PC-3 (cell line): ENCODE measurements at regions not wholly inside any gene's neighbourhood (a gene's known extent, or its start where the extent isn't known, plus 50 kb on each side); places are given as distances from the start of the nearest gene placed in this dataset.

Source experiments
- EZH2 ChIP-seq: fragments of 300-600 bp; sonication (generic); IDR thresholded peaks from one replicate; pipeline ENCODE4 v1.6.1; 2017; ENCODE audit warnings: antibody characterized with exemption, mild to moderate bottlenecking, low read length; ENCODE audit not compliant: unreplicated experiment
- TF ChIP-seq, protein P1 (sequence below): fragments of 300-600 bp; sonication (generic); conservative IDR thresholded peaks from 2 replicates; pipeline ENCODE4 v1.5.1; 2017; ENCODE audit warnings: antibody characterized with exemption, low read depth, mild to moderate bottlenecking, low read length

DNA sequence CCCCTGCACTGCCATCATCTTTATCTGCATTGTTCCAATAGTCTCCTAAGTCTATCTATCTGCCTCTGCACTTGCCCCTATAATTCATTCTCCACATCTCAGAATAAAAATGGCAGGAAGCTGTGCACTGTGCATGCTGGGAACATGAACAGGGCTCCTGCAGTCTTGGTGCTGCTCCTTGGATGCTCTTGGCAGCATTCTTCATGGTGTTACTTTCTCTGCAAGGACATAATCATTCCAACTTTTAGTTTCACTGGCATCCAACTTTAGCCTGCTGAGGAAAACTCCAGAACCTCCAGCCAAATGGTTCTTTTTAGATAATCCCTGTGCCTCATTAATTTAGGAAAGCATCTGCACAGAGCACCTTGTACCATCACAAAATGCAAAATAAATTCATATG lies 208.3 kb downstream of the STK31 start:
- TF ChIP-seq EZH2 = no peak
- TF ChIP-seq, protein P1, sequence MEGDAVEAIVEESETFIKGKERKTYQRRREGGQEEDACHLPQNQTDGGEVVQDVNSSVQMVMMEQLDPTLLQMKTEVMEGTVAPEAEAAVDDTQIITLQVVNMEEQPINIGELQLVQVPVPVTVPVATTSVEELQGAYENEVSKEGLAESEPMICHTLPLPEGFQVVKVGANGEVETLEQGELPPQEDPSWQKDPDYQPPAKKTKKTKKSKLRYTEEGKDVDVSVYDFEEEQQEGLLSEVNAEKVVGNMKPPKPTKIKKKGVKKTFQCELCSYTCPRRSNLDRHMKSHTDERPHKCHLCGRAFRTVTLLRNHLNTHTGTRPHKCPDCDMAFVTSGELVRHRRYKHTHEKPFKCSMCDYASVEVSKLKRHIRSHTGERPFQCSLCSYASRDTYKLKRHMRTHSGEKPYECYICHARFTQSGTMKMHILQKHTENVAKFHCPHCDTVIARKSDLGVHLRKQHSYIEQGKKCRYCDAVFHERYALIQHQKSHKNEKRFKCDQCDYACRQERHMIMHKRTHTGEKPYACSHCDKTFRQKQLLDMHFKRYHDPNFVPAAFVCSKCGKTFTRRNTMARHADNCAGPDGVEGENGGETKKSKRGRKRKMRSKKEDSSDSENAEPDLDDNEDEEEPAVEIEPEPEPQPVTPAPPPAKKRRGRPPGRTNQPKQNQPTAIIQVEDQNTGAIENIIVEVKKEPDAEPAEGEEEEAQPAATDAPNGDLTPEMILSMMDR = no peak
